NCI-H82 treated with DMSO at 0.1 percent for 48 hours (cell line): ENCODE measurements at regions not wholly inside any gene's neighbourhood (a gene's known extent, or its start where the extent isn't known, plus 50 kb on each side); places are given as distances from the start of the nearest gene placed in this dataset.
"Not testable (repeated sequence)": the region's sequence is repeated elsewhere in the genome, so short reads cannot be mapped to it uniquely, and the experiment has no call there.

ENCODE experiments used
- DNase-seq: peaks from one replicate; lab custom pipeline; 2025; ENCODE audit not compliant: unreplicated experiment; lab: John Stamatoyannopoulos, UW

DNA sequence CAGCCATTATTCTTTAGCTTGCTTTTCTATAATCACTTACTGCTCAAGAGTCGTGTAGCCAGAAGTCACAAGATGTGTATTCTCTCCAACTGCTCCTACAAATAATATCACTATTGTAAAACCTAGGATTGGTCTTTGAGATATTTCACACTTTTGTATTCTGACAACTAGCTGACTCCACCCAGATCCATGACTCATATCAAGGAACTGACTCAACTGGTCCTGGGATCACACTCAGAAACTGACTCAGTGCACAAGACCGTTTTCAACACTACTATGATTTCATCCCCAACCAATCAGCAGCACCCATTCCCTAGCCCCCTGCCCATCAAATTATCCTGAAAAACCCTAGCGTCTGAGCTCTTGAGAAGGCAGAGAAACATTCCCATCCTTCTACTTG lies 56.5 kb upstream of the ORC5 start:
- no peak for DNase-seq

GRCh38 chr7:104267701-104268368 lies 60.0 kb upstream of the ORC5 start:
- DNase-seq: peak; percentile 14

DNA sequence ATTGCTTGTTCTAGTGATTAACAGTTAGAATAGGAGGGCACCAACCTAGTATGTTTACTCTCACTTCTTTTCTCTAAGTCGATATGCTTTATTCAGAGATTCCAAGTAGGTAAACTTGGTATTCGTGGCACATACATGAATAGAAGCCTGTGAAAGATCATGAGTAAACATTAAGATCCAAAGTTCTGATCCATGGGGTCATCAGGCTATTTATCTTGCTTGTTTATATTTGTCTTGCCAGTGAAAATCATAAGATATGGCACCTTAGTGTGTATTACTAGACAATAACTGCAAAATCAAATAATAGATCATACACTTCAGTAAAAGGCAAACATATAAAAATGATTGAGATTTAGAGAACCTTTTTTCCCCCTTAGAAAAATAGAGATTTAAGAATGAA lies 56.5 kb upstream of the LHFPL3 start:
- DNase-seq: no peak

GRCh38 chr7:104272767-104273384 lies 55.5 kb upstream of the LHFPL3 start:
- peak; percentile 27 for DNase-seq

DNA sequence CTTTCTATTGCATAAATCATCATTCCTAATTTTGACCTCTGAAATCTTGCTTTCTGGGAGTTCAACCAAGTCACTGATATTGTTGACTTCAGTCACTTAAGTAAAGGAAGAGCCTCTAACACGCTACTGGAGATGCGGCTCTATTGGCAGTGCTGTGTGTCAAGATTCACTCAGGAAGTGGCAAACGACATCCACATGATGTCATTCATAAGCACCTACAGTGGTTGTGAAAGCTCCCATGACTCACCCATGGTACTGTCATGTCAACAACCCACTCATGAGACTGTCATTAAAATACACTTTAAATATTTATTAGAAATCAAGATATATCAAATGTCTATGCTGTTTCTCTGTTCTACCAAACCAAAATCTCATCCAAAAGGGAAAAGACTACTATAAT lies 52.5 kb upstream of the LHFPL3 start:
- no peak for DNase-seq

- DNase-seq: not testable (repeated sequence)
Observed at GRCh38 chr7:104276730-104277129, 51.7 kb upstream of the LHFPL3 start.
